Ovary (tissue), 7 donors: ENCODE measurements at regions not wholly inside any gene's neighbourhood (a gene's known extent, or its start where the extent isn't known, plus 50 kb on each side); places are given as distances from the start of the nearest gene placed in this dataset.

Experiments
- DNase-seq, 5 donors: peaks; one replicate each; pipeline ENCODE4 v3.0.0-alpha.2; 2019 to 2020
- H3K27ac ChIP-seq, 2 donors: fragments of 200-600 bp; one replicate each; pipeline versions ENCODE4 v1.5.1 to v1.8.0; 2019 to 2022
- H3K27me3 ChIP-seq: fragments of 200-600 bp; one replicate; pipeline ENCODE4 v1.8.0; 2022
- H3K36me3 ChIP-seq: fragments of 200-600 bp; sonication (generic); one replicate; pipeline ENCODE4 v1.5.1; 2019
- H3K4me1 ChIP-seq: one replicate; pipeline ENCODE4 v1.8.1; 2013; ENCODE audit warnings: mild to moderate bottlenecking, moderate library complexity; ENCODE audit not compliant: insufficient read depth
- H3K4me3 ChIP-seq: fragments of 200-600 bp; sonication (generic); one replicate; pipeline ENCODE4 v1.5.1; 2017
- H3K9me3 ChIP-seq, 2 donors: fragments of 200-600 bp in 1 of 2; sonication (generic) in 1 of 2; one replicate each; pipeline versions ENCODE4 v1.5.1 to v1.8.1; 2013 to 2019; ENCODE audit warnings: mild to moderate bottlenecking in 1 of 2, moderate library complexity in 1 of 2
- EP300 ChIP-seq: sonication (generic); formaldehyde crosslinking; IDR thresholded peaks from one replicate; pipeline ENCODE4 v1.6.1; 2017; ENCODE audit warnings: antibody characterized with exemption
- POLR2A ChIP-seq: fragments of 450-650 bp; IDR thresholded peaks from one replicate; pipeline ENCODE4 v1.6.1; 2017; ENCODE audit warnings: antibody characterized with exemption, mild to moderate bottlenecking, moderate library complexity
- WGBS, 3 donors: extraction: QIAGEN DNeasy Blood & Tissue Kit in 1 of 3; methylation state at CpG; one replicate each; pipeline versions ENCODE4 v1.1.5 to v1.1.7; 2013 to 2017; 5-methylcytosine and 5-hydroxymethylcytosine counted together
- intact Hi-C, 4 donors: fragments of 100-400 bp; cut with DNase I; formaldehyde crosslinking; loops; one replicate each; pipeline versions ENCODE4 v1.11.0 to v1.15.1; 2022 to 2023
- TF ChIP-seq, protein P1 (sequence below), 3 donors: fragments of 450-650 bp in 2 of 3; fragments of 200-600 bp in 1 of 3; IDR thresholded peaks; one replicate each; pipeline versions ENCODE4 v1.5.1 to v1.8.0; 2016 to 2022; ENCODE audit warnings: antibody characterized with exemption in 3 of 3, mild to moderate bottlenecking in 1 of 3
- donor health status: DM: no; HTN: no; CAD: no; lungs with moderate emphysema.
- donor health status: DM: no; HTN: no; CAD: no.
- donor health status: Bipolar disorder and iron deficiency.
- donor health status: DM: no; HTN: no; CAD: no.
- donor health status: DM: yes; HTN: yes; CAD: no.

DNA sequence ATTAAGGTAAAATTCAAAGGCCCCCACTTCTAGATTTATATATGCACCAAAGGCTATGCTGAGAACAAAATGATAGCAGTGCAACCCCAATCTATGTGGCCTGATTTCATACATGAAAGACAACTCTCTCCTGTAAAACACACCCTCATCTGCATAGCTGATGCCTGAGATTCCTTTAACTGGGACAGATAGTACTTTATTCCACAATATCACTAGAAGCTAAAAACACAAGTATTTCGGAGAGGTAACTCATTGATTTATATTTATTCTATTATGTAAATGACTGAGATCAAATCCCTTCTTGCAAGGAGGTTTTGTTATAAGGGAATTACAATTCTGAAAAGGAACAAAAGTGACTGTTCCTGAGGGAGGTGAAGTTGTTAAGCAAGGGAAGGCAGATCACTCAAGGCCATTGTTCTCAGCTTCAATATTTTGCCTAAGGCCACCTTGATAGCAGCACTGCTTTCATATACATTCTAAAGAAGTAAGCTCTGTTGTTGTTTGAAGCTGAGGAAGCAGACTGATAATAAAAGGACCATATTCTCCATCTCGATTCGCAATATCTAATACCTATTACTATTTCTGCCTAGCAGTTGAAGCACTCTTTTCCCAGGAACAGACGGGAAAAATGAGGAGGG is 471.0 kb upstream of the CDH7 start:
- Histone ChIP-seq H3K36me3 (no peaks in the 10 kb centered on the region), H3K4me3 (no peak overlapping the region), H3K27me3 (no peaks in the 10 kb centered on the region), H3K9me3 (no peaks in the 10 kb centered on the region), H3K4me1 (no peaks in the 10 kb centered on the region), H3K27ac (no peak overlapping the region)
- TF ChIP-seq, protein P1, sequence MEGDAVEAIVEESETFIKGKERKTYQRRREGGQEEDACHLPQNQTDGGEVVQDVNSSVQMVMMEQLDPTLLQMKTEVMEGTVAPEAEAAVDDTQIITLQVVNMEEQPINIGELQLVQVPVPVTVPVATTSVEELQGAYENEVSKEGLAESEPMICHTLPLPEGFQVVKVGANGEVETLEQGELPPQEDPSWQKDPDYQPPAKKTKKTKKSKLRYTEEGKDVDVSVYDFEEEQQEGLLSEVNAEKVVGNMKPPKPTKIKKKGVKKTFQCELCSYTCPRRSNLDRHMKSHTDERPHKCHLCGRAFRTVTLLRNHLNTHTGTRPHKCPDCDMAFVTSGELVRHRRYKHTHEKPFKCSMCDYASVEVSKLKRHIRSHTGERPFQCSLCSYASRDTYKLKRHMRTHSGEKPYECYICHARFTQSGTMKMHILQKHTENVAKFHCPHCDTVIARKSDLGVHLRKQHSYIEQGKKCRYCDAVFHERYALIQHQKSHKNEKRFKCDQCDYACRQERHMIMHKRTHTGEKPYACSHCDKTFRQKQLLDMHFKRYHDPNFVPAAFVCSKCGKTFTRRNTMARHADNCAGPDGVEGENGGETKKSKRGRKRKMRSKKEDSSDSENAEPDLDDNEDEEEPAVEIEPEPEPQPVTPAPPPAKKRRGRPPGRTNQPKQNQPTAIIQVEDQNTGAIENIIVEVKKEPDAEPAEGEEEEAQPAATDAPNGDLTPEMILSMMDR (IDR thresholded peaks at IDR 0.05), result no peak
- no peak for TF ChIP-seq POLR2A
- TF ChIP-seq EP300, result no peak
- DNase-seq, result no peak
- intact Hi-C loops, result no loop called here
- WGBS, 3 donors, result 81 to 87% (median 87%) methylated on average over 4 of the region's 4 CpGs

DNA sequence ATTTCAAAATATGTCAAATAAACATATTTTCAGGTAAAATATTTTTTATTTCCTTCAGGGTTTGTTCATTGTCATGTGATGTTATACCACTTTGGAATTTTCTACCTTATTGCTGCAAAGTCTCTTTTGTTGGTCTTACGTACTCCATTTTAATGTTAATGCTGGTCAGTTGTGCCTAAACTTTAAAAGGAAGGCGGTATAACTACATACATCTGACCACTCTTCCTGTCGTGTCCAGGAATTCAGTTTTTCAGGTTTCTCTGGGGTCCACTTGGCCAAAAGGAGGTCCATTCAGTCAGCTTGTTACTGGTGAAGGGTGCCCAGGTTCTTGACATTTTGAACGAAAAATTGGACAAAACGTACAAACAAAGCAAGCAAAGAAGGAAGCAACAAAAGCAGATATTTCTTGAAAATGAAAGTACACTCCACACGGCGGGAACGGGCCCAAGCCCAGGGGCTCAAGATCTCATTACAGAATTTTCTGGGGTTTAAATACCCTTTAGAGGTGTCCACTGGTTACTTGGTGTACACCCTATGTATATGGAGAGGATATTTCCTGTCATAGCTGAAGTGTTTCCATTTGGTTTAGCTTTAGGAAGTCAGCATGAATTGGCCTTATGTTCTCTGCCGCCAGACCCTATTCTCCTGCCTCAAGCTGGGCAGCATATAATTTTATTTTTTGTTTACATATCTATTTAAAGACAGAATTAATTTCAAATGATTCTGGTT is 471.7 kb upstream of the CDH7 start:
- no peak overlapping the region for H3K27ac ChIP-seq
- H3K9me3 ChIP-seq, result no peaks in the 10 kb centered on the region
- intact Hi-C loops, result no loop called here
- TF ChIP-seq, protein P1 (IDR thresholded peaks at IDR 0.05), result no peak
- TF ChIP-seq POLR2A, result no peak
- TF ChIP-seq EP300, result no peak
- H3K4me3 ChIP-seq, result no peak overlapping the region
- DNase-seq, result no peak
- no peaks in the 10 kb centered on the region for H3K4me1 ChIP-seq
- H3K27me3 ChIP-seq, result no peaks in the 10 kb centered on the region
- 92 to 95% (median 94%) methylated on average over 9 of the region's 9 CpGs for WGBS, 3 donors
- no peaks in the 10 kb centered on the region for H3K36me3 ChIP-seq

DNA sequence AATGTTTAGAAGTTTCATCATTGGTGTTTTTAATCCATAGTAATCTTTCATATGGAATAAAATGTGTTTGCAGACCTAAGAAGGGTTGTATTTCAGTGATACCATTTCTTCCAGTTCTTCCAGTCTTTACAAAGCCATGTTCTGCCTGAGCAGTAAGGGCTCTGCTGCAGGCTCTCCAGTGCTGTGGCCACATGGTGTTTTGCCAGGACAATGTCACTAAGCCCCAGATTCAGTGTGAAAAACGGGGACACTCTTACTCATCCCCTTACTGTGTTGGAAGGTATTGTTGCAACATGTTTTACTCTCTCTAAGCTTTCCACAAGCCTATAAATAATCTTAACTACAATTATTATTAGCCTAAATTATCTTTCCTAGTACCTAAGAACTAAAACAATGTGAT is 481.4 kb upstream of the CDH7 start:
- no peak for TF ChIP-seq POLR2A
- TF ChIP-seq EP300, result no peak
- TF ChIP-seq, protein P1 (IDR thresholded peaks at IDR 0.05), result no peak
- no peaks in the 10 kb centered on the region for H3K9me3 ChIP-seq
- H3K4me1 ChIP-seq, result no peaks in the 10 kb centered on the region
- intact Hi-C loops, result no loop called here
- no peaks in the 10 kb centered on the region for H3K36me3 ChIP-seq
- H3K27ac ChIP-seq, result no peak overlapping the region
- no peak overlapping the region for H3K4me3 ChIP-seq
- no peaks in the 10 kb centered on the region for H3K27me3 ChIP-seq
- 12 to 31% (median 13%) methylated on average over 1 of the region's 1 CpG for WGBS, 3 donors
- no peak for DNase-seq

DNA sequence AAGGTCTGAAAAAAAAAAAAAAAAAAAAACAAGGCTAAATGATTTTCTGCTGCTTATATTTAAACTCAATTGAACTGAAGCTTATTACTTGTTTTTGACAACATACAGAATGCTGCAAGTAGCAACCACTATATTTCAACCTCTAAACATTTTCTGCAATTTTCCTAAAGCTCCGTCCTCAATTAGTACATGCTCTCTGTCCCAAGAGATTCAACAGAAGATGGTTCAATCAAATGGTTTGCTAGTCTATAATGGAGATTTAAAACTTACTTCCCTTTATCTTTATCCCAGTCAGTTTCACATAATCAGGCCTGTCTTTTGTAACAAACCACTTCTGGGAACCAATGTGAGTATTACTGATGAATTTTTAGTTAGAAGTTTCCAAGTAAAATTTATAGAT is 485.1 kb upstream of the CDH7 start:
- no peaks in the 10 kb centered on the region for H3K27me3 ChIP-seq
- 77 to 95% (median 91%) methylated on average over 1 of the region's 1 CpG for WGBS, 3 donors

More for the DNA sequence above, 485.1 kb upstream of the CDH7 start:
- TF ChIP-seq EP300 (no peak), POLR2A (no peak)
- TF ChIP-seq, protein P1 (IDR thresholded peaks at IDR 0.05), result no peak
- Histone ChIP-seq H3K36me3 (no peaks in the 10 kb centered on the region), H3K4me3 (no peak overlapping the region), H3K4me1 (no peaks in the 10 kb centered on the region), H3K9me3 (no peaks in the 10 kb centered on the region), H3K27ac (no peak overlapping the region)
- DNase-seq, result no peak
- intact Hi-C loops, result no loop called here
